Naive thymus-derived CD4-positive, alpha-beta T cell (primary cell): ENCODE measurements at regions not wholly inside any gene's neighbourhood (a gene's known extent, or its start where the extent isn't known, plus 50 kb on each side); places are given as distances from the start of the nearest gene placed in this dataset.
A peak's percentile ranks its signal among the peaks of the same experiment; 100 is the strongest.
"Not testable (repeated sequence)": the region's sequence is repeated elsewhere in the genome, so short reads cannot be mapped to it uniquely, and the experiment has no call there.

ENCODE experiments used
- ATAC-seq: fragments of 150-1000 bp; cut with Tn5 transposase; 2 replicates; pipeline ENCODE4 v1.10.0; 2021; ENCODE audit warnings: mild to moderate bottlenecking, moderate library complexity
- CTCF ChIA-PET: fragments of 350-600 bp; sonication (Branson Sonifier 250); formaldehyde crosslinking; loops from one replicate; lab custom pipeline; 2021; ENCODE audit warnings: antibody characterized with exemption; lab: Charles Lee
- POLR2A ChIA-PET: fragments of 350-600 bp; sonication (Branson Sonifier 250); formaldehyde crosslinking; loops from one replicate; lab custom pipeline; 2021; ENCODE audit warnings: antibody characterized with exemption, inconsistent platforms; lab: Charles Lee
- DNase-seq, 9 donors: peaks; one replicate each; pipeline versions ENCODE4 v3.0.0 to v3.0.0-alpha.2; 2020 to 2022; ENCODE audit warnings: mixed read lengths in 1 of 9
- H3K27ac ChIP-seq: one replicate; pipeline ENCODE4 v1.7.0; 2013; ENCODE audit warnings: mild to moderate bottlenecking, low read depth, low read length, moderate library complexity
- H3K27me3 ChIP-seq, 2 donors: one replicate each; pipeline ENCODE4 v1.7.0; 2013; ENCODE audit warnings: low read length in 2 of 2, mild to moderate bottlenecking in 2 of 2, moderate library complexity in 2 of 2; ENCODE audit not compliant: control insufficient read depth in 2 of 2, insufficient read depth in 2 of 2
- H3K36me3 ChIP-seq, 3 experiments: 1 replicate in 2 of 3; 2 replicates in 1 of 3; pipeline ENCODE4 v1.7.0; 2013; ENCODE audit warnings: low read length in 3 of 3, mild to moderate bottlenecking in 3 of 3, moderate library complexity in 1 of 3; ENCODE audit not compliant: insufficient read depth in 3 of 3, control insufficient read depth in 2 of 3
- H3K4me1 ChIP-seq, 2 donors: one replicate each; pipeline ENCODE4 v1.7.0; 2013; ENCODE audit warnings: low read length in 2 of 2, mild to moderate bottlenecking in 2 of 2, moderate library complexity in 1 of 2; ENCODE audit not compliant: control insufficient read depth in 2 of 2, insufficient read depth in 2 of 2
- H3K4me3 ChIP-seq: 2 replicates; pipeline ENCODE4 v1.7.0; 2013; ENCODE audit warnings: mild to moderate bottlenecking, low read length
- H3K9me3 ChIP-seq, 3 experiments: 1 replicate in 2 of 3; 2 replicates in 1 of 3; pipeline ENCODE4 v1.7.0; 2013; ENCODE audit warnings: low read length in 3 of 3; ENCODE audit not compliant: control insufficient read depth in 2 of 3
- H3K27ac Mint-ChIP-seq, 9 donors: one replicate each; pipeline ENCODE4 v1.8.0; 2020 to 2022; ENCODE audit warnings: mixed read lengths in 9 of 9, mild to moderate bottlenecking in 8 of 9, moderate library complexity in 5 of 9, inconsistent platforms in 2 of 9
- H3K27me3 Mint-ChIP-seq, 5 donors: one replicate each; pipeline ENCODE4 v1.8.0; 2021 to 2022; ENCODE audit warnings: mixed read lengths in 5 of 5, mild to moderate bottlenecking in 1 of 5
- H3K36me3 Mint-ChIP-seq, 5 donors: one replicate each; pipeline ENCODE4 v1.8.0; 2020 to 2022; ENCODE audit warnings: mixed read lengths in 5 of 5, mild to moderate bottlenecking in 3 of 5, inconsistent platforms in 1 of 5
- H3K4me1 Mint-ChIP-seq, 7 donors: one replicate each; pipeline ENCODE4 v1.8.0; 2020 to 2022; ENCODE audit warnings: mixed read lengths in 7 of 7, mild to moderate bottlenecking in 3 of 7, inconsistent platforms in 1 of 7
- H3K4me3 Mint-ChIP-seq, 10 donors: one replicate each; pipeline ENCODE4 v1.8.0; 2020 to 2022; ENCODE audit warnings: mild to moderate bottlenecking in 10 of 10, mixed read lengths in 10 of 10, moderate library complexity in 6 of 10, inconsistent platforms in 2 of 10
- H3K9me3 Mint-ChIP-seq, 11 donors: one replicate each; pipeline ENCODE4 v1.8.0; 2020 to 2022; ENCODE audit warnings: mixed read lengths in 11 of 11, mild to moderate bottlenecking in 4 of 11, inconsistent platforms in 1 of 11, moderate library complexity in 1 of 11
- intact Hi-C, 2 donors: fragments of 100-400 bp; cut with micrococcal nuclease; formaldehyde crosslinking; loops; one replicate each; pipeline ENCODE4 v1.15.1; 2023

DNA sequence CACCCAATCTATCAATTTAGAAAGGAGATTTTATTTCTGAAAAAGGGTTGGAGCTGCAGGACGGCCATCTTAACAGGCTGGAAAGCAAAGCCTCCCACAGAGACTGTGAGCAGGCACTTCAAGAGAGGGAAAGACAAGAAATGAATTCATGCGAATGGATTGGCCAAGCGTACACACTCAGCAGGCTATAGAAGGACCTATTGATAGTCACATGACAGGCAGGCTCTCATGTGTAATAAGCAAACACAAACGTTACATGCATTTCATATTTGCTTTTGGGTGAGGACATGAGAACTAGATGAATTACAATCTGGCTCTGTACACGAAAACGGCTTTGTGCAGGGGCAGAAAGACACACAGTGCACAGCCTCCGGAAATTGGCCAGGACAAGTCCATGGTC, 83.9 kb upstream of the GOLGA6L6 start:
- H3K27me3 Mint-ChIP-seq, H3K4me1 Mint-ChIP-seq, CTCF ChIA-PET, H3K9me3 ChIP-seq, H3K36me3 ChIP-seq, POLR2A ChIA-PET, H3K4me3 ChIP-seq, H3K27ac ChIP-seq, H3K27me3 ChIP-seq, H3K4me3 Mint-ChIP-seq, H3K4me1 ChIP-seq, H3K36me3 Mint-ChIP-seq, DNase-seq, H3K9me3 Mint-ChIP-seq, ATAC-seq, H3K27ac Mint-ChIP-seq, intact Hi-C loops: not testable (repeated sequence)

GRCh38 chr15:20624085-20624484, 82.5 kb upstream of the GOLGA6L6 start:
- DNase-seq: peak in 1 of 9 donors; percentile 24
- not testable (repeated sequence) for H3K4me3 Mint-ChIP-seq, ATAC-seq

DNA sequence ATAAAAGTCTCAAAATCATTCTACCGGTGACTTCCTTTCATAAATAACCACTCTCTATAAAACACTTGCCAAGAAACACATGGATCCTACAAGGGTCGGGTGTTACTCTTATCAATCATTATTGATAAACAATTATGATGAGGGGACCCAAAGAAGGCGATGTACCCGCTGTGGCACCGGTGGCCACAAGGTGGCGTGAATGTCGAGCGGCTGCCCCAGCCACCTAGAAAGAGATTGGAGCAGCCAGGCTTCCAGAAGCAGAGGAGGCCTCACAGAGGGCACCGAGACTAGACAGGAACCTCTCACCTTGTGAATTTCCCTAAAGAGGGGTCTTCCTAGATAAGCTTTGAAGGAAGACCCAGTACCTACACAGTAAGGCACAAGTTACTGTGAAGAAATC, 80.5 kb upstream of the GOLGA6L6 start:
- H3K4me3 ChIP-seq, H3K4me1 ChIP-seq, H3K9me3 ChIP-seq, H3K27ac Mint-ChIP-seq, H3K36me3 Mint-ChIP-seq, DNase-seq, H3K36me3 ChIP-seq, H3K4me1 Mint-ChIP-seq, intact Hi-C loops, POLR2A ChIA-PET, H3K27ac ChIP-seq, H3K27me3 ChIP-seq, H3K27me3 Mint-ChIP-seq, H3K4me3 Mint-ChIP-seq, H3K9me3 Mint-ChIP-seq, CTCF ChIA-PET: not testable (repeated sequence)
- ATAC-seq: peak; percentile 53

More at GRCh38 chr15:20624085-20624484, 82.5 kb upstream of the GOLGA6L6 start:
- H3K27ac ChIP-seq, H3K4me3 ChIP-seq, intact Hi-C loops, H3K27me3 ChIP-seq, CTCF ChIA-PET, POLR2A ChIA-PET, H3K36me3 ChIP-seq, H3K9me3 Mint-ChIP-seq, H3K4me1 ChIP-seq, H3K4me1 Mint-ChIP-seq, H3K27ac Mint-ChIP-seq, H3K27me3 Mint-ChIP-seq, H3K36me3 Mint-ChIP-seq, H3K9me3 ChIP-seq: not testable (repeated sequence)

DNA sequence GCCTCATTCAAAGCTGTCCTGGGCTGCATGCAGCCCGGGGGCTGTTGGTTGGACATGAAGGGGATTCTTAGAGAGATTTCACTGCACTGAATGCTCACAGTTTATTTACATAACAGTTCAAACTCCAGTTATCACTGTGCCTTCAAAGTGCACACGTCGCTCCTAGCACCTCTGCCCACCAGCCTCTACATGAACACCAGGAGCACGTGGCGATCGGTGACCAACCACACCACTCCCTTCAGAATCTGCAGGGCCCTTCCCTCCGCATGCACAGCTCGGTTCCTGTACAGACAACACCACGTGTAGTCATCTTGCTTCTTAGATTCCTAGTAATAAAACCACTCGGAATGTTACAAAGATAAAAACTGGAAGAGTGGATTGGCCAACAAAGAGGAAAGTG, 72.9 kb upstream of the GOLGA6L6 start:
- H3K27ac Mint-ChIP-seq, H3K36me3 ChIP-seq, H3K36me3 Mint-ChIP-seq, H3K27ac ChIP-seq, H3K9me3 ChIP-seq, H3K4me1 Mint-ChIP-seq, H3K27me3 Mint-ChIP-seq, POLR2A ChIA-PET, intact Hi-C loops, H3K4me3 ChIP-seq, H3K27me3 ChIP-seq, H3K4me3 Mint-ChIP-seq, ATAC-seq, H3K4me1 ChIP-seq, CTCF ChIA-PET, H3K9me3 Mint-ChIP-seq, DNase-seq: not testable (repeated sequence)

DNA sequence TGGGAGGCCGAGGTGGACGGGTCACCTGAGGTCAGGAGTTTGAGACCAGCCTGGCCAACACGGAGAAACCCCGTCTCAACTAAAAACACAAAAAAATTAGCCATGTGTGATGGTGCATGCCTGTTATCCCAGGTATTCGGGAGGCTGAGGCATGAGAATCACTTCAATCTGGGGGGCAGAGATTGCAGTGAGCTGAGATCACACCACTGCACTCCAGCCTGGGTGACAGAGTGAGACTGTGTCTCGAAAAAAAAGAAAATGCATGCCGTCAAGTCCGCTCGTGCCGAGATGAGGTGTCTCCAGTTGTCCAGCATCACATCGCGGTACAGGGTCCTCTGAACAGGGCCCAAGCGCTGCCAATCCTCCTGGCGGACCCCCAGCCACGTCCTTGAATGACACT, 71.2 kb upstream of the GOLGA6L6 start:
- H3K27me3 Mint-ChIP-seq, H3K4me1 ChIP-seq, H3K27ac ChIP-seq, POLR2A ChIA-PET, H3K4me3 Mint-ChIP-seq, H3K4me3 ChIP-seq, H3K27ac Mint-ChIP-seq, H3K36me3 Mint-ChIP-seq, CTCF ChIA-PET, H3K36me3 ChIP-seq, DNase-seq, H3K27me3 ChIP-seq, ATAC-seq, H3K9me3 Mint-ChIP-seq, intact Hi-C loops, H3K9me3 ChIP-seq, H3K4me1 Mint-ChIP-seq: not testable (repeated sequence)

- POLR2A ChIA-PET, H3K9me3 Mint-ChIP-seq, H3K36me3 ChIP-seq, H3K27ac Mint-ChIP-seq, DNase-seq, H3K9me3 ChIP-seq, H3K27ac ChIP-seq, H3K27me3 ChIP-seq, intact Hi-C loops, H3K27me3 Mint-ChIP-seq, H3K36me3 Mint-ChIP-seq, H3K4me1 ChIP-seq, H3K4me3 ChIP-seq, CTCF ChIA-PET, H3K4me3 Mint-ChIP-seq, H3K4me1 Mint-ChIP-seq: not testable (repeated sequence)
- peak; percentile 39 for ATAC-seq
These were observed 70.8 kb upstream of the GOLGA6L6 start for GRCh38 chr15:20612356-20612755.

DNA sequence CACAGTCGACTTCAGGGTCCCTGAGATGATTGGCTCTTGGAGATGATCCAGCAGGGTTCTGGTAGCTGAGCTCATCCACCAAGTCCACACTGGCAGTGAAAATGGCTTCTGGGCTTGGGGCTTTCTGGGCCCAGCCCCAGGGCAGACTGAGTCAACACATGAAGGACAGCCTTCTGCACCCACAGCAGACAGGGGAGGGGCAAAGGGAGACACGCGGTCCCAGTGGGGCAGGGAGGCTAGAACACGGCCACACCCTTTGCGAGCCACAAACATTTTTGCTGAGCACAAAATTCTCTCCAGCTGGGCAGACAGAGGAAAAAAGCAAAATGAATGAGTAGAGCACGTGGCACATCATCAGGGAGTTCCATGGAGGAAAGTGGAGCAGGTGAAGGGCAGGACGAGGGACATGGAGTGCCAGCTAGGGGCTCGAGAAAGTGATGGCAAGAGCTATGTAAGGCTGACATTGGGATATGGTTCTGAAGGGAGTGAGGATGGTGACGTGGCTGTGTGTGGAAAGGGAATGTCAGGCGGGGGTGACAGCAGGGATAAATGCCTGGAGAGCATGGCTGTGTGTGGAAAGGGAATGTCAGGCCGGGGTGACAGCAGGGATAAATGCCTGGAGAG, 70.2 kb upstream of the GOLGA6L6 start:
- POLR2A ChIA-PET, H3K9me3 Mint-ChIP-seq, H3K36me3 ChIP-seq, H3K9me3 ChIP-seq, intact Hi-C loops, H3K4me1 Mint-ChIP-seq, ATAC-seq, H3K27ac ChIP-seq, H3K27ac Mint-ChIP-seq, H3K4me1 ChIP-seq, H3K4me3 Mint-ChIP-seq, DNase-seq, CTCF ChIA-PET, H3K27me3 Mint-ChIP-seq, H3K36me3 Mint-ChIP-seq, H3K4me3 ChIP-seq, H3K27me3 ChIP-seq: not testable (repeated sequence)
